Gastroesophageal sphincter (tissue), 3 donors: ENCODE measurements at regions not wholly inside any gene's neighbourhood (a gene's known extent, or its start where the extent isn't known, plus 50 kb on each side); places are given as distances from the start of the nearest gene placed in this dataset.

Experiments
- EP300 ChIP-seq: sonication (generic); formaldehyde crosslinking; IDR thresholded peaks from one replicate; pipeline ENCODE4 v1.6.1; 2017; ENCODE audit warnings: antibody characterized with exemption, mild to moderate bottlenecking
- POLR2A ChIP-seq, 2 donors: fragments of 450-650 bp; IDR thresholded peaks; one replicate each; pipeline ENCODE4 v1.6.1; 2017; ENCODE audit warnings: antibody characterized with exemption in 2 of 2, mild to moderate bottlenecking in 2 of 2, moderate library complexity in 1 of 2
- POLR2AphosphoS5 ChIP-seq: sonication (generic); formaldehyde crosslinking; IDR thresholded peaks from one replicate; pipeline ENCODE4 v1.6.1; 2017; ENCODE audit warnings: antibody characterized with exemption
- TF ChIP-seq, protein P1 (sequence below), 4 experiments: fragments of 200-600 bp in 2 of 4; fragments of 450-650 bp in 2 of 4; sonication (generic) in 1 of 4; IDR thresholded peaks; one replicate each; pipeline ENCODE4 v1.5.1; 2017 to 2019; ENCODE audit warnings: antibody characterized with exemption in 4 of 4, mild to moderate bottlenecking in 2 of 4, moderate library complexity in 2 of 4

DNA sequence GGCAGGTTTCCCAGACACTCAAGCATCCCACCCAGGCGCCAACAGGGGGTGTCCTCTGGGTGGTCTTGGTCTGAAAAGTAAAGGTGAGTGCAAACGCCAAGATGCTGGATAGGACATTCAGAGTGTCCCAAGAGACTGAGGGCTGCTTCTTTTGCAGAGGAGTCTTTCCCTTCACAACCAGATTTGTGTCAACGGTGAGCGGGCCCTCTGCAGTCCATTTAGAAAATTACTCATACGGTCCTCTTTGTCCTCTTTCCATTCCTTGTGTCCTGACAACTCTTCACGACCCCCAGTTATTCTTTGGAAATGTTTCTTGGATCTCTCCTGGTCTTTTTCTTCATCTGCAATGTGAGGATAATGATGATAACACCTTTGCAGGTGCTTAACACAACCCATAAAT, 257.8 kb downstream of the CDC5L start:
- TF ChIP-seq, protein P1, sequence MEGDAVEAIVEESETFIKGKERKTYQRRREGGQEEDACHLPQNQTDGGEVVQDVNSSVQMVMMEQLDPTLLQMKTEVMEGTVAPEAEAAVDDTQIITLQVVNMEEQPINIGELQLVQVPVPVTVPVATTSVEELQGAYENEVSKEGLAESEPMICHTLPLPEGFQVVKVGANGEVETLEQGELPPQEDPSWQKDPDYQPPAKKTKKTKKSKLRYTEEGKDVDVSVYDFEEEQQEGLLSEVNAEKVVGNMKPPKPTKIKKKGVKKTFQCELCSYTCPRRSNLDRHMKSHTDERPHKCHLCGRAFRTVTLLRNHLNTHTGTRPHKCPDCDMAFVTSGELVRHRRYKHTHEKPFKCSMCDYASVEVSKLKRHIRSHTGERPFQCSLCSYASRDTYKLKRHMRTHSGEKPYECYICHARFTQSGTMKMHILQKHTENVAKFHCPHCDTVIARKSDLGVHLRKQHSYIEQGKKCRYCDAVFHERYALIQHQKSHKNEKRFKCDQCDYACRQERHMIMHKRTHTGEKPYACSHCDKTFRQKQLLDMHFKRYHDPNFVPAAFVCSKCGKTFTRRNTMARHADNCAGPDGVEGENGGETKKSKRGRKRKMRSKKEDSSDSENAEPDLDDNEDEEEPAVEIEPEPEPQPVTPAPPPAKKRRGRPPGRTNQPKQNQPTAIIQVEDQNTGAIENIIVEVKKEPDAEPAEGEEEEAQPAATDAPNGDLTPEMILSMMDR (IDR thresholded peaks at IDR 0.05), result no peak
- TF ChIP-seq POLR2A (IDR thresholded peaks at IDR 0.05) (no peak), POLR2AphosphoS5 (no peak), EP300 (no peak)
